NCI-H226 (cell line): ENCODE measurements at regions not wholly inside any gene's neighbourhood (a gene's known extent, or its start where the extent isn't known, plus 50 kb on each side); places are given as distances from the start of the nearest gene placed in this dataset.
"Not testable (repeated sequence)": the region's sequence is repeated elsewhere in the genome, so short reads cannot be mapped to it uniquely, and the experiment has no call there.

Source experiments
- DNase-seq: peaks from one replicate; pipeline ENCODE4 v3.0.0-alpha.2; 2015

DNA sequence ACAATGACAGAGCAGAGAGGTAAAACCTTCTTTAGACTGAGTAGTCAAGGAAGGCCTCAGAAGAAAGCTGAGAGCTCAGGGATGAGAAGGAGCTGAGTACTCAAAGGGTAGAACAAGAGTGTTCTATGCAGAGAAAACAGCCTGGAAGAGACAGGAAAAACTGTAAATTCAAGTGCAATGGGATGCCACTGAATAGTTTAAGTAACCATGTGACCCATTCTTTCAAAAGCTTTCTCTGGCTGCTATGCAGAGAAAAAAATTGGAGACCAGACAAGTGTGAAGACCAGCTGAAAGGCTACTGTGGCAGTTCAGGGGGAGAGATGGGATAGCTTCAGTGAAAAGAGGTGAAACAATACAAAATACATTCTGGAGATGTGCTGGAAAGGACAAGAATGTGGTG is 61.3 kb upstream of the RNF38 start:
- no peak for DNase-seq

- not testable (repeated sequence) for DNase-seq
Measured at GRCh38 chr9:36458430-36458915, 58.4 kb upstream of the RNF38 start.

GRCh38 chr9:36457836-36458429 is 57.9 kb upstream of the RNF38 start:
- no peak for DNase-seq

- peak; percentile 37 for DNase-seq
Measured at GRCh38 chr9:36456480-36457065, 56.5 kb upstream of the RNF38 start.

DNA sequence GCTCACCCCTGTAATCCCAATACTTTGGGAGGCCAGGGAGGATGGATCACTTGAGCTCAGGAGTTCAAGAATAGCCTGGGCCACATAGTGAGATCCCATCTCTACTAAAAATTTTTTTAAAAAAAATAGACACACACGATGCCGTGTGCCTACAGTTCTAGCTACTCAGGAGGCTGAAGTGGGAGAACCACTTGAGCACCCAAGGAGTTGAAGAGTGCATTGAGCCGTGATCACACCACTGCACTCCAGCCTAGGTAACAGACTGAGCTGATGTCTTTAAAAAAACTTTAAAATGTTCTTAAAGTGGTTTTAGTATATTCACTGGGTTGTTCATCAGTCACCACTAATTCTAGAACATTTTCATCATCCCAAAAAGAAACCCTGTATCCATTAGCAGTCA is 51.9 kb upstream of the RNF38 start:
- no peak for DNase-seq

DNA sequence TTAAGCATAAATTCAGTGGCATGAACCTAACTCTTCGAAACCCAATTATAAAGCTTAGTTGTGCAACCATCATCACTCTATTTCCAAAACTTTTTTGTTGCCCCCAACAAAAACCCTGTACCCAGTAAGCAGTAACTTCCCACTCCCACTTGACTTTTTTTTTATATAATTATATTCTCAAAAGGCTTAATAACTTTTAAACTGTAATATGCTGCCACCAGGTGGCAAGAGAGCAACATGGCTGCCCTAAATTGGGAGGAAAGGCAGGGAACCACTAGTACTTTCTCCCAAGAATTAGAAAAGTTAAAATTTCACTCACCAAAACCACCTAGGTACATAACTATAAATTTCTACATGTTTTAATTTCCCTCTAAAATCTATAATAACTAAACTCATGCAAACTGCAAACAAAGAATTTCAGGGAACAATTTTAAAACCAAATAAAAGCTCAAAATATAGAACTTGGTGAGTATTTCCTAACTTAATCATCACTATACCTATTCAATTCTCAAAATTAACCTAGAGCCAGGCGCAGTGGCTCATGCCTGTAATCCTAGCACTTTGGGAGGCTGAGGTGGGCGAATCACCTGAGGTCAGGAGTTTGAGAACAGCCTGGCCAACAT is 50.2 kb upstream of the RNF38 start:
- no peak for DNase-seq
